SK-N-SH (cell line): ENCODE measurements at regions not wholly inside any gene's neighbourhood (a gene's known extent, or its start where the extent isn't known, plus 50 kb on each side); places are given as distances from the start of the nearest gene placed in this dataset.

Source experiments
- CTCF ChIA-PET: fragments of 300-600, 350-600 bp; formaldehyde crosslinking; extraction: SDS; loops from one replicate; lab custom pipeline; 2021; lab: Yijun Ruan, JAX
- POLR2A ChIA-PET: fragments of 350-600 bp; sonication (Branson Sonifier 250); formaldehyde crosslinking; extraction: SDS; loops from one replicate; lab custom pipeline; 2020; ENCODE audit warnings: antibody characterized with exemption, inconsistent platforms; lab: Yijun Ruan, JAX
- DNase-seq: peaks from one replicate; pipeline ENCODE4 v3.0.0; 2012
- H2AFZ ChIP-seq: fragments of 200-600 bp; sonication (generic); 2 replicates; pipeline ENCODE4 v1.8.1; 2016; ENCODE audit warnings: antibody characterized with exemption, mild to moderate bottlenecking, low read depth
- H3F3A ChIP-seq: fragments of 200-600 bp; sonication (generic); replicated peaks from 2 replicates; pipeline ENCODE3; 2016; ENCODE audit warnings: antibody characterized with exemption, mild to moderate bottlenecking; ENCODE audit not compliant: insufficient read depth
- H3K27ac ChIP-seq, 2 experiments: fragments of 200-500 bp in 1 of 2; fragments of 200-600 bp in 1 of 2; sonication (Bioruptor generic) in 1 of 2; sonication (generic), shearing (Covaris generic) in 1 of 2; 2 replicates each; pipeline versions ENCODE4 v1.5.1 to v1.6.1; 2014 to 2016; ENCODE audit warnings: low read depth in 2 of 2, inconsistent platforms in 1 of 2, low read length in 1 of 2, mild to moderate bottlenecking in 1 of 2, mixed read lengths in 1 of 2
- H3K27me3 ChIP-seq: fragments of 200-600 bp; sonication (generic), shearing (Covaris generic); 2 replicates; pipeline ENCODE4 v1.6.1; 2016; ENCODE audit warnings: mixed run types; ENCODE audit not compliant: insufficient read depth
- H3K36me3 ChIP-seq, 2 experiments: fragments of 200-500 bp in 1 of 2; fragments of 200-600 bp in 1 of 2; sonication (Bioruptor generic) in 1 of 2; sonication (generic) in 1 of 2; replicated peaks in 1 of 2; 2 replicates each; pipeline versions ENCODE3 to v1.5.1; 2014 to 2016; ENCODE audit warnings: low read length in 1 of 2, mild to moderate bottlenecking in 1 of 2; ENCODE audit not compliant: insufficient read depth in 2 of 2, control insufficient read depth in 1 of 2
- H3K4me1 ChIP-seq, 2 experiments: fragments of 200-500 bp in 1 of 2; fragments of 200-600 bp in 1 of 2; sonication (Bioruptor generic) in 1 of 2; sonication (generic), shearing (Covaris generic) in 1 of 2; 2 replicates each; pipeline versions ENCODE4 v1.5.1 to v1.6.1; 2014 to 2016; ENCODE audit warnings: low read depth in 1 of 2, low read length in 1 of 2, mixed run types in 1 of 2; ENCODE audit not compliant: insufficient read depth in 2 of 2, control insufficient read depth in 1 of 2
- H3K4me2 ChIP-seq: fragments of 200-600 bp; sonication (generic), shearing (Covaris generic); 2 replicates; pipeline ENCODE4 v1.6.1; 2017; ENCODE audit warnings: mixed run types
- H3K4me3 ChIP-seq, 2 experiments: fragments of 200-500 bp in 1 of 2; fragments of 200-600 bp in 1 of 2; sonication (Bioruptor generic) in 1 of 2; sonication (generic), shearing (Covaris generic) in 1 of 2; 2 replicates each; pipeline versions ENCODE4 v1.5.1 to v1.8.1; 2014 to 2016; ENCODE audit warnings: low read depth in 2 of 2, inconsistent platforms in 1 of 2, low read length in 1 of 2, mild to moderate bottlenecking in 1 of 2, mixed read lengths in 1 of 2, moderate library complexity in 1 of 2
- H3K79me2 ChIP-seq: fragments of 200-600 bp; sonication (generic); 2 replicates; pipeline ENCODE4 v1.8.1; 2017; ENCODE audit warnings: mild to moderate bottlenecking; ENCODE audit not compliant: insufficient read depth
- H3K9ac ChIP-seq: fragments of 200-600 bp; sonication (generic); 2 replicates; pipeline ENCODE4 v1.6.1; 2017; ENCODE audit warnings: mixed run types
- H3K9me2 ChIP-seq: fragments of 200-600 bp; sonication (generic); 2 replicates; pipeline ENCODE4 v1.6.1; 2017; ENCODE audit warnings: mixed run types
- H3K9me3 ChIP-seq: fragments of 200-600 bp; sonication (generic); 2 replicates; pipeline ENCODE4 v1.6.1; 2017; ENCODE audit warnings: mixed run types, mild to moderate bottlenecking, moderate library complexity
- H4K20me1 ChIP-seq: fragments of 200-600 bp; sonication (generic); 2 replicates; pipeline ENCODE4 v1.6.1; 2017; ENCODE audit warnings: mild to moderate bottlenecking, mixed run types; ENCODE audit not compliant: insufficient read depth
- CHD2 ChIP-seq: fragments of 150-350 bp; IDR thresholded peaks from 2 replicates; pipeline ENCODE4 v1.6.1; 2018; ENCODE audit warnings: low read length; ENCODE audit not compliant: partially characterized antibody
- ELF1 ChIP-seq: IDR thresholded peaks from 2 replicates; pipeline ENCODE4 v1.4.0; 2012
- EZH2phosphoT487 ChIP-seq: fragments of 200-600 bp; sonication (generic); IDR thresholded peaks from 2 replicates; pipeline ENCODE4 v1.6.1; 2017; ENCODE audit warnings: low read depth, mixed run types, mild to moderate bottlenecking, antibody characterized with exemption, moderate library complexity, borderline replicate concordance
- FOSL2 ChIP-seq: IDR thresholded peaks from 2 replicates; pipeline ENCODE4 v1.4.0; 2012; ENCODE audit warnings: low read depth, mild to moderate bottlenecking, moderate library complexity, borderline replicate concordance
- FOXJ3 ChIP-seq: sonication (generic); formaldehyde crosslinking; IDR thresholded peaks from 2 replicates; pipeline ENCODE4 v1.5.1; 2020; ENCODE audit warnings: mild to moderate bottlenecking, missing genetic modification reagents
- GABPA ChIP-seq: IDR thresholded peaks from 2 replicates; pipeline ENCODE4 v1.4.0; 2012; ENCODE audit warnings: low read depth, mild to moderate bottlenecking
- GATA2 ChIP-seq: sonication (generic); formaldehyde crosslinking; IDR thresholded peaks from 2 replicates; pipeline ENCODE4 v1.5.0; 2020; ENCODE audit warnings: mild to moderate bottlenecking, missing genetic modification reagents
- JUND ChIP-seq: IDR thresholded peaks from 2 replicates; pipeline ENCODE4 v1.4.0; 2012
- MEF2A ChIP-seq: IDR thresholded peaks from 2 replicates; pipeline ENCODE4 v1.4.0; 2012; ENCODE audit warnings: low read depth, borderline replicate concordance
- RFX5 ChIP-seq: IDR thresholded peaks from 2 replicates; pipeline ENCODE4 v1.6.1; 2012; ENCODE audit warnings: mild to moderate bottlenecking, improper control_type of control experiment, low read length
- RXRA ChIP-seq: IDR thresholded peaks from 2 replicates; pipeline ENCODE4 v1.4.0; 2012; ENCODE audit warnings: low read depth, mild to moderate bottlenecking, borderline replicate concordance
- SMC3 ChIP-seq: IDR thresholded peaks from 2 replicates; pipeline ENCODE4 v1.6.1; 2012; ENCODE audit warnings: low read depth, low read length, improper control_type of control experiment
- TAF1 ChIP-seq: IDR thresholded peaks from 2 replicates; pipeline ENCODE4 v1.6.1; 2012; ENCODE audit warnings: low read depth, mild to moderate bottlenecking, low read length, moderate library complexity, borderline replicate concordance
- TEAD4 ChIP-seq: IDR thresholded peaks from 2 replicates; pipeline ENCODE4 v1.4.0; 2012; ENCODE audit warnings: mild to moderate bottlenecking, borderline replicate concordance; ENCODE audit not compliant: insufficient read depth
- USF1 ChIP-seq: IDR thresholded peaks from 2 replicates; pipeline ENCODE4 v1.4.0; 2012; ENCODE audit warnings: low read depth, borderline replicate concordance
- YY1 ChIP-seq: IDR thresholded peaks from 2 replicates; pipeline ENCODE4 v1.4.0; 2012; ENCODE audit warnings: low read depth, mild to moderate bottlenecking
- WGBS: methylation state at CpG from one replicate; pipeline ENCODE4 v1.1.6; 2017; ENCODE audit warnings: low lambda C conversion rate; 5-methylcytosine and 5-hydroxymethylcytosine counted together
- TF ChIP-seq, protein P1 (sequence below): IDR thresholded peaks from 2 replicates; pipeline ENCODE4 v1.4.0; 2012; ENCODE audit warnings: low read depth
- TF ChIP-seq, protein P2 (sequence below): fragments of 200-600 bp; sonication (generic); IDR thresholded peaks from 2 replicates; pipeline ENCODE4 v1.6.1; 2017; ENCODE audit warnings: antibody characterized with exemption, mild to moderate bottlenecking, moderate library complexity
- TF ChIP-seq, protein P3 (sequence below): IDR thresholded peaks from 2 replicates; pipeline ENCODE4; 2012
- TF ChIP-seq, protein P4 (sequence below): fragments of 150-350 bp; IDR thresholded peaks from 2 replicates; pipeline ENCODE4 v1.6.1; 2016; ENCODE audit warnings: mild to moderate bottlenecking, low read depth, low read length

GRCh38 chr1:193856261-193856660 lies 669.8 kb upstream of the B3GALT2 start:
- H2AFZ ChIP-seq, result no peak overlapping the region
- H3F3A ChIP-seq, result no peaks in the 10 kb centered on the region
- H3K9me2 ChIP-seq, result no peaks in the 10 kb centered on the region
- H3K27me3 ChIP-seq, result no peaks in the 10 kb centered on the region
- H3K27ac ChIP-seq, result no peak overlapping the region
- H3K9ac ChIP-seq, result no peak overlapping the region
- no peak for DNase-seq
- 49% methylated on average over 6 of the region's 6 CpGs for WGBS
- no peak overlapping the region for H3K4me2 ChIP-seq
- TF ChIP-seq EZH2phosphoT487 (no peak), ELF1 (no peak), FOXJ3 (CRISPR knock-in tag) (no peak), GABPA (no peak), SMC3 (no peak), YY1 (no peak), GATA2 (no peak), MEF2A (no peak), FOSL2 (no peak), JUND (no peak), USF1 (no peak), RFX5 (no peak), TAF1 (no peak), RXRA (no peak), CHD2 (no peak), TEAD4 (no peak)
- TF ChIP-seq, protein P1, sequence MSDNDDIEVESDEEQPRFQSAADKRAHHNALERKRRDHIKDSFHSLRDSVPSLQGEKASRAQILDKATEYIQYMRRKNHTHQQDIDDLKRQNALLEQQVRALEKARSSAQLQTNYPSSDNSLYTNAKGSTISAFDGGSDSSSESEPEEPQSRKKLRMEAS, result no peak
- TF ChIP-seq, protein P2, sequence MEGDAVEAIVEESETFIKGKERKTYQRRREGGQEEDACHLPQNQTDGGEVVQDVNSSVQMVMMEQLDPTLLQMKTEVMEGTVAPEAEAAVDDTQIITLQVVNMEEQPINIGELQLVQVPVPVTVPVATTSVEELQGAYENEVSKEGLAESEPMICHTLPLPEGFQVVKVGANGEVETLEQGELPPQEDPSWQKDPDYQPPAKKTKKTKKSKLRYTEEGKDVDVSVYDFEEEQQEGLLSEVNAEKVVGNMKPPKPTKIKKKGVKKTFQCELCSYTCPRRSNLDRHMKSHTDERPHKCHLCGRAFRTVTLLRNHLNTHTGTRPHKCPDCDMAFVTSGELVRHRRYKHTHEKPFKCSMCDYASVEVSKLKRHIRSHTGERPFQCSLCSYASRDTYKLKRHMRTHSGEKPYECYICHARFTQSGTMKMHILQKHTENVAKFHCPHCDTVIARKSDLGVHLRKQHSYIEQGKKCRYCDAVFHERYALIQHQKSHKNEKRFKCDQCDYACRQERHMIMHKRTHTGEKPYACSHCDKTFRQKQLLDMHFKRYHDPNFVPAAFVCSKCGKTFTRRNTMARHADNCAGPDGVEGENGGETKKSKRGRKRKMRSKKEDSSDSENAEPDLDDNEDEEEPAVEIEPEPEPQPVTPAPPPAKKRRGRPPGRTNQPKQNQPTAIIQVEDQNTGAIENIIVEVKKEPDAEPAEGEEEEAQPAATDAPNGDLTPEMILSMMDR, result no peak
- TF ChIP-seq, protein P3, sequence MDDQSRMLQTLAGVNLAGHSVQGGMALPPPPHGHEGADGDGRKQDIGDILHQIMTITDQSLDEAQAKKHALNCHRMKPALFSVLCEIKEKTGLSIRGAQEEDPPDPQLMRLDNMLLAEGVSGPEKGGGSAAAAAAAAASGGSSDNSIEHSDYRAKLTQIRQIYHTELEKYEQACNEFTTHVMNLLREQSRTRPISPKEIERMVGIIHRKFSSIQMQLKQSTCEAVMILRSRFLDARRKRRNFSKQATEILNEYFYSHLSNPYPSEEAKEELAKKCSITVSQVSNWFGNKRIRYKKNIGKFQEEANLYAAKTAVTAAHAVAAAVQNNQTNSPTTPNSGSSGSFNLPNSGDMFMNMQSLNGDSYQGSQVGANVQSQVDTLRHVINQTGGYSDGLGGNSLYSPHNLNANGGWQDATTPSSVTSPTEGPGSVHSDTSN, result no peak
- TF ChIP-seq, protein P4, sequence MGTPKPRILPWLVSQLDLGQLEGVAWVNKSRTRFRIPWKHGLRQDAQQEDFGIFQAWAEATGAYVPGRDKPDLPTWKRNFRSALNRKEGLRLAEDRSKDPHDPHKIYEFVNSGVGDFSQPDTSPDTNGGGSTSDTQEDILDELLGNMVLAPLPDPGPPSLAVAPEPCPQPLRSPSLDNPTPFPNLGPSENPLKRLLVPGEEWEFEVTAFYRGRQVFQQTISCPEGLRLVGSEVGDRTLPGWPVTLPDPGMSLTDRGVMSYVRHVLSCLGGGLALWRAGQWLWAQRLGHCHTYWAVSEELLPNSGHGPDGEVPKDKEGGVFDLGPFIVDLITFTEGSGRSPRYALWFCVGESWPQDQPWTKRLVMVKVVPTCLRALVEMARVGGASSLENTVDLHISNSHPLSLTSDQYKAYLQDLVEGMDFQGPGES, result no peak
- H3K4me1 ChIP-seq, result no peaks in the 10 kb centered on the region; a peak in 1 of 4 replicates
- H4K20me1 ChIP-seq, result no peaks in the 10 kb centered on the region
- no peak overlapping the region for H3K4me3 ChIP-seq
- H3K36me3 ChIP-seq, result no peaks in the 10 kb centered on the region
- ChIA-PET POLR2A (no interaction called here), CTCF (no interaction called here)
- H3K79me2 ChIP-seq, result no peaks in the 10 kb centered on the region
- H3K9me3 ChIP-seq, result no peaks in the 10 kb centered on the region
